ENCODE measurements at regions not wholly inside any gene's neighbourhood (a gene's known extent, or its start where the extent isn't known, plus 50 kb on each side); places are given as distances from the start of the nearest gene placed in this dataset.

DNA sequence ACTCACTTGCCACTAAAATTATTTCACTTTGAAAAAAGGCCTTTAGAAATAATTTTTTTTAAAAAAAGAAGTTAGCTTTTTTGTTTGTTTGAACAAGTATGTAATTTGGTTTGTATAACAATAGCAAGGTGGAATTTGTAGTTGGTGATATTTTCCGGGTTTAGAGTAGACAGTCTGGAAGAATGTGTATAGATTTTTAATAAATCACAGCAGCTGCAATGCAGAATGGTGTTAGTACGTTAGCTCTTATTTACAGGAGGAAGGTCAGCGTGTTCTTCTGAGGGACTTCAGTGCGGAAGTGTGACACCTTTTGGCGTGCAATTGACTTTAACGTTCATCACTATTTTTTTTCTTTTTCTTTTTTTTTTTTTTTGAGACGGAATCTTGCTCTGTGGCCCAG, 115.4 kb downstream of the PLEKHG1 start:
- H3K4me3 ChIP-seq (ENCODE audit: low read length), result no peak overlapping the region
- no peak overlapping the region for H3K9ac ChIP-seq (ENCODE audit: low read depth, low read length)
- no peaks in the 10 kb centered on the region for H3K9me3 ChIP-seq (replicated peaks; ENCODE audit: low read length)
- no peak overlapping the region for H3K4me2 ChIP-seq (ENCODE audit: low read length)
- H3K36me3 ChIP-seq (ENCODE audit: insufficient read depth, low read length), result no peaks in the 10 kb centered on the region
- H3K27me3 ChIP-seq (ENCODE audit: control insufficient read depth, insufficient read depth, low read length), result peaks cover 17% of the 10 kb centered on the region
- H3K4me1 ChIP-seq (ENCODE audit: control insufficient read depth, insufficient read depth, low read length), result no peaks in the 10 kb centered on the region

DNA sequence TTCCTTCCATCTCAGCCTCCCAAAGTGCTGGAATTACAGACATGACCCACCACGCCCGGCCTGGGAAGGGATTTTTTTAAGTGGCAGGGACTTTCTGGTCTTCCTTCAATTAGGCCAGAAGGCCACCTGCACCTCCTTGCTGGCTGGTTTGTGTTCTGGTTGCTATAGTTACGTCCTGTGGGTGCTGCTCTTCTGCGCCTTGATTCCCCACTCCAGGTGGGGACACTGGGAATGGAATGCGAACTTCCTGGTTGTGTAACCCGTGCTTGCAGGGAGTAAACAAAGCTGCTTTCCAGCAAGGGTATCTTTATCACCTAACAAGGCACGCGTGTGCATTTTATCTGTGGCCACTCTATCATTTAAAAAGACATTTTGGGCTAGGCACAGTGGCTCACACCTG, 117.7 kb downstream of the PLEKHG1 start:
- H3K4me1 ChIP-seq (ENCODE audit: control insufficient read depth, insufficient read depth, low read length), result no peaks in the 10 kb centered on the region
- peaks cover 26% of the 10 kb centered on the region for H3K27me3 ChIP-seq (ENCODE audit: control insufficient read depth, insufficient read depth, low read length)
- no peaks in the 10 kb centered on the region for H3K9me3 ChIP-seq (replicated peaks; ENCODE audit: low read length)
- H3K4me3 ChIP-seq (ENCODE audit: low read length), result no peak overlapping the region
- no peak overlapping the region for H3K9ac ChIP-seq (ENCODE audit: low read depth, low read length)
- no peaks in the 10 kb centered on the region for H3K36me3 ChIP-seq (ENCODE audit: insufficient read depth, low read length)
- H3K4me2 ChIP-seq (ENCODE audit: low read length), result no peak overlapping the region

DNA sequence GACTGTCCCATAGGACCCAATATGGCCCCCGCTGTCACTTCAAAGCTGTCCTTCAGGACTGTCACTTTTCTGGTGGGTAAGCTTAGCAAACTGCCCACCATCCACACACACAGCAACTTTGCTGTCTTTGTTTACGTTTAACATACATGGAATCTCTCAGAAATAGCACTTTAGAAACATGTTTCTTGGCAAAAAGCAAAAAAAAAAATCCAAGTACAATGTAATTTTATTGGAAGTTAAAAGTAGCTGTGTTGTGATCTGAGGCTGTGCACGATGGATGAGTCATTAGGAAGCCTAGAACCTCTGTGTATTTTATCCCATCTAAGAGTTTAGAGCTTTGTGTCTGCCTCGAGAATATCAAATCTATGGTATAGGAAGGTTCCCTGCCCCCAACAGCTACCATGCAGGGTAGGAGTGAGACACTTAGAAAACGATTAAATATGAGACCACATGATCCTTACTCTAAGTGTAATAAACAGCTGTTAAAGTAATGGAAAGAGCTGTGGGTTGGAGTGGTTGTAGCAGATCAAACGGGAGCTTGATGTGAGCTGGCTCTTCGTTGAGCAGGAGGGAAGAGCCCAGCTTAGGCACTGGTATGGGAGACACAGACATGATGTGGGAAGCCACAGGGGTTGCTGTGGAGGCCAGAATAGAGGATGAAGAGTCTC, 119.5 kb downstream of the PLEKHG1 start:
- no peak overlapping the region for H3K4me3 ChIP-seq (ENCODE audit: low read length)
- H3K4me1 ChIP-seq (ENCODE audit: control insufficient read depth, insufficient read depth, low read length), result no peaks in the 10 kb centered on the region
- H3K36me3 ChIP-seq (ENCODE audit: insufficient read depth, low read length), result no peaks in the 10 kb centered on the region
- no peak overlapping the region for H3K9ac ChIP-seq (ENCODE audit: low read depth, low read length)
- peaks cover 32% of the 10 kb centered on the region for H3K27me3 ChIP-seq (ENCODE audit: control insufficient read depth, insufficient read depth, low read length)
- H3K9me3 ChIP-seq (replicated peaks; ENCODE audit: low read length), result no peaks in the 10 kb centered on the region
- H3K4me2 ChIP-seq (ENCODE audit: low read length), result no peak overlapping the region

DNA sequence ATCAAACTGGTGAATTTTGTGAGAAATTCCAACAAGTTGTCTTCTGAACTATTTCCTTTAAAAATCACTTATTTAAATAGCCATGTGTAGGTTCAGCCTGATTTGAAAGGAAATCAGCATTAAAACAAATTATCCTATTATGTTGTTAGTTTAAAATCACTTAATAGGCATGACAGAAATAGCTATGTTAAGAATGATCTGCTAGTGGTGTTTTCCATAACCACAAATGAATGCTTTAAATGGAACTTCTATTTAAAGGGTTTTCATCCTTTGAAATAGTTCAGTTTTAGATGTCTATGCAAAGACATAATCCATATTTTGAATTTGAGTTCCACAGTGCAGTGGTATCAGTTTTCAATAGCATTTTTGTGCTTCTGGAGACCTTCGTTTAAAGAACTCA, 120.1 kb downstream of the PLEKHG1 start:
- Histone ChIP-seq H3K4me3 (ENCODE audit: low read length) (no peak overlapping the region), H3K9me3 (replicated peaks; ENCODE audit: low read length) (no peaks in the 10 kb centered on the region), H3K4me1 (ENCODE audit: control insufficient read depth, insufficient read depth, low read length) (no peaks in the 10 kb centered on the region), H3K9ac (ENCODE audit: low read depth, low read length) (no peak overlapping the region), H3K4me2 (ENCODE audit: low read length) (no peak overlapping the region), H3K27me3 (ENCODE audit: control insufficient read depth, insufficient read depth, low read length) (peaks cover 32% of the 10 kb centered on the region), H3K36me3 (ENCODE audit: insufficient read depth, low read length) (no peaks in the 10 kb centered on the region)

DNA sequence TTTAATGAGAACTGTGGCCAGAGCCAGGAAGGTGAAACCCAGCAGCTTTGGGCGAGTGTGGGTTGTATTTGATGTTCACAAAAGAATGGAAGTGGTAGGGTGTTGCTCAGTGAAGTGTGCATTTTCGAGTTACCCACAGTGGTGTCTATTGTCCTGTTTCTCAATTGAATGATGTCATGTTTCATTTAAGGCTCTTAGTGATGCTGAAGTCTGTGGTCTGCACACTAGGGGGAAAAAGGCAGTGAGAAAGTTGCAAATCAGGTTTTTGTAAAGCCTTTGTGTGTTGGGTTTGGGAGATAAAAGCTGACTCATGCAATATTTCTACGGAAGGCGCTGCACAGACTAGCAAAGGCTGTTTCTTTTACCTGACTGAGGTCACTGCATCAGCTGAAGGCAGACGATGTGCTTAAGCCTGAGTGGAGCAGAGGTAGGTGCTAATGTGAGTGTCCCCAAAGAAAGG, 121.1 kb downstream of the PLEKHG1 start:
- Histone ChIP-seq H3K4me1 (ENCODE audit: control insufficient read depth, insufficient read depth, low read length) (no peaks in the 10 kb centered on the region), H3K4me2 (ENCODE audit: low read length) (no peak overlapping the region), H3K27me3 (ENCODE audit: control insufficient read depth, insufficient read depth, low read length) (peaks cover 32% of the 10 kb centered on the region), H3K4me3 (ENCODE audit: low read length) (no peak overlapping the region), H3K9me3 (replicated peaks; ENCODE audit: low read length) (no peaks in the 10 kb centered on the region), H3K36me3 (ENCODE audit: insufficient read depth, low read length) (no peaks in the 10 kb centered on the region), H3K9ac (ENCODE audit: low read depth, low read length) (no peak overlapping the region)

DNA sequence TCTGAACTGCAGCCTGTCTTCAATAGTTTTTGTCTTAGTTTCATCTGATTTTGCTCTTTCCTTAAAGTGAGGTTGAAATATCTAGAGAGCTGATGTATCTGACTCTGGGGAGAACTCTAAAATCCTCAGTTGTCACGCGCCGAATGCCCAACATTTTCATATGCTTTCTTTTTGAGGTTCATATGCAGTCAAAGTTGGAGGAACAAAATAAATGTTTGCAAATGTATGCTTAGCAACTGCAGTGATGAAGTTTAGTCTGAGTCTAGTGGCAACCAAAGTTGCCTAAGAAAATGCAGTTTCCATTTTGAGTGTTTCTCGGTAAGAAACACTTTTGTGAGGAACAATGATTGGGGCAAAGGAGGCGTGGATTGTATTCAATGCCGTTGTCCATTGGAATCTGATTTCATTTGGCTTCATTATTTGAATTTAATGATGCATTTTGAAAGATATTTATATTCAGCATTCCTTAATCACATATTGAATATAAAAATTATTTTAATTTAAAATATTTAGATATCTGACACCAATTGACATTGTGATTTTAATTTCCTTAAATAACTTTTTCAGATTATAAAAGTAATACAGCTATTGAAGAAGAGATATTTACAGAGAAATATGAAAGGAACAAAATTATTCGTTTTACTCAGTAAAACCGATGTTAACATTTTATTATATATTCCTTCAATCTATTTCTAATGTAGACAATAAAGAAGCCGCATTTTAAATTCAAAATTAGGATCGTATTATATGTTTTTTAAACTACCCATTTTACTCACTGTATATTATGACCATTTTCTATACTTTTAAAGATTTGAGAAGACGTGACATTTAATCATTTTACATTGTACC, 122.0 kb downstream of the PLEKHG1 start:
- Histone ChIP-seq H3K9me3 (replicated peaks; ENCODE audit: low read length) (no peaks in the 10 kb centered on the region), H3K4me2 (ENCODE audit: low read length) (no peak overlapping the region), H3K4me1 (ENCODE audit: control insufficient read depth, insufficient read depth, low read length) (no peaks in the 10 kb centered on the region), H3K27me3 (ENCODE audit: control insufficient read depth, insufficient read depth, low read length) (peaks cover 32% of the 10 kb centered on the region), H3K4me3 (ENCODE audit: low read length) (no peak overlapping the region), H3K9ac (ENCODE audit: low read depth, low read length) (no peak overlapping the region), H3K36me3 (ENCODE audit: insufficient read depth, low read length) (no peaks in the 10 kb centered on the region)

DNA sequence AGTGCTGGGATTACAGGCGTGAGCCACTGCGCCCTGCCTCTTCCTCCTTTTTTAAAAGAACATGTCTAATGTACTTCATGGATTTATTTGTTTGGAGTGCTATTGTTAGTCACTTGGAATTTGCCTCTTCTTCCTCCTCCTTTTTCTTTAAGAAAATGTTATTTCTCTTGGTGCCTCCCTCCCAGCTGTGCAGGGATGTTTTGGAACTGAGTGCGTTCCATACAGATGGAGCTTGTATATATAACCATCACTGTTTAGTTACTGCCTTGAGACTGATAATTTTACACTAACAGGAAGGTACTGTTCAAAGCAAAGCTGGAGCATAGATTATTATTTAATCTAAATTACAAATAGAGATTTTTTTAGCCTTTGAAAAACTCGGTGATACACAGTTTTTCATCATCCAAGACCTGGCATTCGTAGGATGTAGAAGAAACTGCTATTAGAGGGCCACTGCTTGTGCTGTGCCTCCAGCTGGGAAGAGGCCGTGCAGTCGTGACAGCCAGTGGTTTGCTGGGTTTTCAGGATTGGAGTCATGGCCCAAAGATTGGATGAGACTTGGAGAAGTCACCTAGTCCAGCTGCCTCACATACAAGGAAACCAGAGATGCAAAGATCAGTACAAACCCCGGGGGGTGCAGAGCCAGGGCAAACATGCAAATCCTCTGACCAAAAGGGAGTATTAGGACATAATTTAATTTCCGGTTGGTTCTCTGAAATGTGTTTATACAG, 123.1 kb downstream of the PLEKHG1 start:
- Histone ChIP-seq H3K9ac (ENCODE audit: low read depth, low read length) (no peak overlapping the region), H3K9me3 (replicated peaks; ENCODE audit: low read length) (no peaks in the 10 kb centered on the region), H3K27me3 (ENCODE audit: control insufficient read depth, insufficient read depth, low read length) (peaks cover 32% of the 10 kb centered on the region), H3K4me1 (ENCODE audit: control insufficient read depth, insufficient read depth, low read length) (no peaks in the 10 kb centered on the region), H3K4me2 (ENCODE audit: low read length) (no peak overlapping the region), H3K4me3 (ENCODE audit: low read length) (no peak overlapping the region), H3K36me3 (ENCODE audit: insufficient read depth, low read length) (no peaks in the 10 kb centered on the region)

DNA sequence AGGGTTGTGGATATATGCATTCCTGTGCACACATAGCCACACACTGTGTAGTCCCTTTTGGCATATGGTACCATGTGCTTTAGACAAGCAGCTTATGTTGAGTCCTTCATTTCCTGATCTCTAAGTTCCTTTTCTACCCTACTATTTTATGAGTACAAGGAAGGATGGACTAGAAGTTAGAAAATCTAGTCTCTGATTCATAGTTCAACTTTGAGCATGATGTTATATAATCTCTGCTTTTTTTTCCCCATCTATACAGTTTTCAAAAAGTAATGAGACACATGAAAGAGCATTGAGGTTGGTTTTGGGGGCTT, 123.6 kb downstream of the PLEKHG1 start:
- Histone ChIP-seq H3K9ac (ENCODE audit: low read depth, low read length) (no peak overlapping the region), H3K4me1 (ENCODE audit: control insufficient read depth, insufficient read depth, low read length) (no peaks in the 10 kb centered on the region), H3K4me2 (ENCODE audit: low read length) (no peak overlapping the region), H3K27me3 (ENCODE audit: control insufficient read depth, insufficient read depth, low read length) (peaks cover 32% of the 10 kb centered on the region), H3K36me3 (ENCODE audit: insufficient read depth, low read length) (no peaks in the 10 kb centered on the region), H3K4me3 (ENCODE audit: low read length) (no peak overlapping the region), H3K9me3 (replicated peaks; ENCODE audit: low read length) (no peaks in the 10 kb centered on the region)

DNA sequence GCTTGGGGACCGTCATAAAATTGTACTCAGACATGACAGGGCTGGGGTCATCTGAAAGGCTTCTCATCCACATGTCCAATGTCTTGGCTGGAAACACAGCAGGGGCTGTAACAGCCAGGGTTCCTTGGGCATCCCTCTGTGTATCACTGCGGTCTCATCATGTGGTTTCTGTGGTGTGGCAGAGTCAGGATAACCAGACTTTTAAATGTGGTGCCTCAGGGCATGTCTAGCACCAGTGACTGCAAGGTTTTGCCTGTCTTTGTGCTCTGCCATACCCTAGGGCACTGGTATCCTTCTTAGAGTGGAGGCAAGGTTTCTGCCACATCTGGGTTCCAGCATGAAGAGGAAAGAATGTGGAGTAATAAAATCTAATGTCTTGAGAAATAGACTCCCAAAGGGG, 124.2 kb downstream of the PLEKHG1 start:
- H3K4me2 ChIP-seq (ENCODE audit: low read length), result no peak overlapping the region

DNA sequence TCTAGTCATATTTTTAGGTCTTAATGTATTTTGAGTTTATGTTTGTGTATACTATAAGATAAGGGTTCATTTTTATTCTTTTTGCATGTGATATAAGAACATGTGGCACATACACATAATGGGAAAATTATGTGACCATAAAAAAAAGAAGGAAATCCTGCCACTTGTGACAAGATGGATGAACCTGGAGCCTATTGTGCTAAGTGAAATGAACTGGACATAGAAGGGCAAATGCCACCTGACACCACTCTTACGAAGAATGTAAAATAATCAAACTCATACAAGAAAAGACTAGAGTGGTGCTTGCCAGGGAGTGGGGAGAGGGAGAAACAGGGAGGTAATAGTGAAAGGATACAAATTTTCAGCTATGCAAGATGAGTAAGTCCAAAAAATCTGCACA, 126.1 kb downstream of the PLEKHG1 start:
- Histone ChIP-seq H3K36me3 (ENCODE audit: insufficient read depth, low read length) (no peaks in the 10 kb centered on the region), H3K4me1 (ENCODE audit: control insufficient read depth, insufficient read depth, low read length) (no peaks in the 10 kb centered on the region), H3K9me3 (replicated peaks; ENCODE audit: low read length) (no peaks in the 10 kb centered on the region), H3K4me3 (ENCODE audit: low read length) (no peak overlapping the region), H3K9ac (ENCODE audit: low read depth, low read length) (no peak overlapping the region), H3K4me2 (ENCODE audit: low read length) (no peak overlapping the region), H3K27me3 (ENCODE audit: control insufficient read depth, insufficient read depth, low read length) (peaks cover 20% of the 10 kb centered on the region)

More for the DNA sequence above, 124.2 kb downstream of the PLEKHG1 start:
- H3K27me3 ChIP-seq (ENCODE audit: control insufficient read depth, insufficient read depth, low read length), result peaks cover 32% of the 10 kb centered on the region
- H3K9ac ChIP-seq (ENCODE audit: low read depth, low read length), result no peak overlapping the region
- no peaks in the 10 kb centered on the region for H3K36me3 ChIP-seq (ENCODE audit: insufficient read depth, low read length)
- no peak overlapping the region for H3K4me3 ChIP-seq (ENCODE audit: low read length)
- no peaks in the 10 kb centered on the region for H3K4me1 ChIP-seq (ENCODE audit: control insufficient read depth, insufficient read depth, low read length)
- H3K9me3 ChIP-seq (replicated peaks; ENCODE audit: low read length), result no peaks in the 10 kb centered on the region

DNA sequence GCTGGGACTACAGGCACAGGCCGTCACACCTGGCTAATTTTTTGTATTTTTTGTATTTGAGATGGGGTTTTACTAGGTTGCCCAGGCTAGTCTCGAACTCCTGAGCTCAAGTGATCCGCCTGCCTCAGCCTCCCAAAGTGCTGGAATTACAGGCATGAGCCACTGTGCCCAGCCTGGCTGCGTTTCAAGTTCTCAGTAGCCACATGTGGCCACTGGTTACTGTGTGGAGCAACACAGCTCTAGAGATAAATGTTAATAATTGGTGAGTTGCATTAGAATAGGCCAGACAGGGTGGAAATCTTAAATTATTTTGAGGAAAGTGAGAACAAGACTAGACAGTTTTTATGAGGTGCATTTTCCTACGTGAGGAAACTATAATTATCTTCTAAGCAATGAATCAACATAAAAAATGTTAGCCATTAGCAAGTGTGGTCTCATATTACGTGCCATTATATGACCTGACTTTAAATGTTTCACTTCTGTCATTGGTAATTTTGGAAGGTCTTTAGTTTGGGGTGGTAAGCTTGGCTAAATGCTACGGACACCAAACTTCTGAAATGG, 129.6 kb downstream of the PLEKHG1 start:
- Histone ChIP-seq H3K4me2 (ENCODE audit: low read length) (no peak overlapping the region), H3K9ac (ENCODE audit: low read depth, low read length) (no peak overlapping the region), H3K4me3 (ENCODE audit: low read length) (no peak overlapping the region), H3K4me1 (ENCODE audit: control insufficient read depth, insufficient read depth, low read length) (no peaks in the 10 kb centered on the region), H3K9me3 (replicated peaks; ENCODE audit: low read length) (no peaks in the 10 kb centered on the region), H3K27me3 (ENCODE audit: control insufficient read depth, insufficient read depth, low read length) (no peaks in the 10 kb centered on the region), H3K36me3 (ENCODE audit: insufficient read depth, low read length) (no peaks in the 10 kb centered on the region)

All from skeletal muscle satellite cell (primary cell).